ENCODE measurements at regions not wholly inside any gene's neighbourhood (a gene's known extent, or its start where the extent isn't known, plus 50 kb on each side); places are given as distances from the start of the nearest gene placed in this dataset.

- H4K5ac ChIP-seq (ENCODE audit: insufficient read length, low read depth, low read length): no peak overlapping the region
- no peaks in the 10 kb centered on the region for H3K79me2 ChIP-seq (ENCODE audit: insufficient read depth, low read length)
- no peak overlapping the region for H3K18ac ChIP-seq (ENCODE audit: insufficient read length, low read depth, low read length)
- H2BK15ac ChIP-seq (ENCODE audit: low read depth, low read length): no peak overlapping the region
- no peak overlapping the region for H4K91ac ChIP-seq (ENCODE audit: insufficient read length, low read depth, low read length)
- H2BK5ac ChIP-seq (ENCODE audit: insufficient read length, low read length): no peak overlapping the region
- H2AFZ ChIP-seq (ENCODE audit: low read length): no peak overlapping the region
- no peak overlapping the region for H3T11ph ChIP-seq (ENCODE audit: low read length)
- no peak overlapping the region for H3K4ac ChIP-seq (ENCODE audit: low read depth, low read length)
- H3K9ac ChIP-seq (ENCODE audit: extremely low read depth, insufficient read length, low read length): no peak overlapping the region
- no peak overlapping the region for H3K14ac ChIP-seq (ENCODE audit: insufficient read depth, low read length)
- H3K27me3 Mint-ChIP-seq (ENCODE audit: low read depth): no peaks in the 10 kb centered on the region
- TF ChIP-seq CTCF (conservative IDR thresholded peaks at IDR 0.05): no peak
- no peak overlapping the region for H3K27ac Mint-ChIP-seq
- H3K79me1 ChIP-seq (ENCODE audit: insufficient read depth, low read depth, low read length, poor library complexity, severe bottlenecking): no peaks in the 10 kb centered on the region
- H3K9me3 Mint-ChIP-seq: no peaks in the 10 kb centered on the region
- no peak overlapping the region for H2BK12ac ChIP-seq (ENCODE audit: insufficient read length, low read depth, low read length)
- H3K4me1 Mint-ChIP-seq: no peaks in the 10 kb centered on the region
- no peak overlapping the region for H3K4me3 Mint-ChIP-seq
- H3K36me3 Mint-ChIP-seq (ENCODE audit: insufficient read depth in 1 of 3, low read depth in 3 of 3): no peaks in the 10 kb centered on the region
- no peaks in the 10 kb centered on the region for H3K23me2 ChIP-seq (ENCODE audit: insufficient read length, low read depth, low read length, poor library complexity, severe bottlenecking)
- no peaks in the 10 kb centered on the region for H3K27me3 ChIP-seq (ENCODE audit: insufficient read depth, low read length)
- WGBS (ENCODE audit: extremely low coverage, insufficient read length, low lambda C conversion rate): no CpG with 5 or more reads among the region's 1 CpG
- H3K27ac ChIP-seq (ENCODE audit: insufficient read length, low read depth, low read length): no peak overlapping the region
- no peak overlapping the region for H3K23ac ChIP-seq (ENCODE audit: insufficient read length, low read depth, low read length)
- no peak overlapping the region for H4K8ac ChIP-seq (replicated peaks; ENCODE audit: insufficient read length, low read depth, low read length)
- DNase-seq: no peak
- no peak overlapping the region for H2BK20ac ChIP-seq (ENCODE audit: low read depth, low read length, poor library complexity, severe bottlenecking)
- H3K56ac ChIP-seq (ENCODE audit: insufficient read length, low read depth, low read length): no peak overlapping the region
- no peaks in the 10 kb centered on the region for H3K9me3 ChIP-seq (ENCODE audit: control insufficient read depth, low read depth, low read length)
- no peak overlapping the region for H2BK120ac ChIP-seq (ENCODE audit: low read depth, low read length, poor library complexity, severe bottlenecking)
- no peak overlapping the region for H3K4me2 ChIP-seq (ENCODE audit: insufficient read depth, insufficient read length, low read length)
- no peaks in the 10 kb centered on the region for H4K20me1 ChIP-seq (ENCODE audit: control insufficient read depth, insufficient read depth, insufficient read length)
- H3K4me1 ChIP-seq (ENCODE audit: insufficient read depth, low read length): no peaks in the 10 kb centered on the region; the same call in 1 of the 2 replicates
- H2AK5ac ChIP-seq (ENCODE audit: insufficient read length, low read length): no peak overlapping the region
These were observed 212.6 kb upstream of the POGK start for GRCh38 chr1:166626711-166627110.

Data from H9 (cell line).